Colonic mucosa (tissue), 4 donors: ENCODE measurements at regions not wholly inside any gene's neighbourhood (a gene's known extent, or its start where the extent isn't known, plus 50 kb on each side); places are given as distances from the start of the nearest gene placed in this dataset.

Experiments used
- DNase-seq: peaks from one replicate; pipeline ENCODE4 v3.0.0-alpha.2; 2020
- H3K27ac ChIP-seq: fragments of 200-600 bp; one replicate; pipeline ENCODE4 v1.8.0; 2021
- H3K27me3 ChIP-seq: fragments of 200-600 bp; one replicate; pipeline ENCODE4 v1.8.0; 2021
- H3K36me3 ChIP-seq: fragments of 200-600 bp; one replicate; pipeline ENCODE4 v1.8.0; 2021
- H3K4me1 ChIP-seq: fragments of 200-600 bp; one replicate; pipeline ENCODE4 v1.8.0; 2021; ENCODE audit warnings: mild to moderate bottlenecking
- H3K4me3 ChIP-seq: fragments of 200-600 bp; one replicate; pipeline ENCODE4 v1.8.0; 2021
- H3K9ac ChIP-seq, 2 donors: one replicate each; pipeline ENCODE4 v1.7.0; 2013; ENCODE audit warnings: control low read depth in 2 of 2, low read depth in 2 of 2, low read length in 2 of 2
- H3K9me3 ChIP-seq: fragments of 200-600 bp; one replicate; pipeline ENCODE4 v1.8.0; 2021
- intact Hi-C: fragments of 100-400 bp; cut with DNase I; formaldehyde crosslinking; loops from one replicate; pipeline ENCODE4 v1.14.1; 2022
- TF ChIP-seq, protein P1 (sequence below): fragments of 200-600 bp; IDR thresholded peaks from one replicate; pipeline ENCODE4 v1.8.0; 2022; ENCODE audit warnings: antibody characterized with exemption, mild to moderate bottlenecking
- donor health status: healthy.
- donor health status: DM: no; HTN: no; CAD: no.
- donor health status: DM: no; HTN: no; CAD: no.

DNA sequence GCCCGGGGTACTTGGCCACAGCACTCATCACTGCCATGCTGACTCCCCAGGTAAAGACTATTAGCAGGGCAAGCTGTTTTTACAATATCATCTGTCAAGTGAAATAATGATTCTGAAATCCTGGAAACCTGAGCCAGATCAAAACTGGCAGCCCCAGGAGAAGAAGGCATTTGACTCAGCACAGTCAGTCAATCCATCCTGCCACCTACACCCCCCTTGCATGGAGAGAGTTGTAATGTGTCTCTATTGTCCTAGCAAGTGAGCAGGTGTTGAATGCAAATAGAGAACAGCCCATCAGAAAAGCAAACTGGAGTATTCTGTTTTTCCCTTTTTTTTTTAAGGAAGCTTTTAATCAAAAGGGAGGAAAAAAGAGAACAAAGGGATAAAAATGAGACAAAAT lies 291.2 kb downstream of the BRINP1 start:
- no peaks in the 10 kb centered on the region for H3K9me3 ChIP-seq
- intact Hi-C loops, result no loop called here

DNA sequence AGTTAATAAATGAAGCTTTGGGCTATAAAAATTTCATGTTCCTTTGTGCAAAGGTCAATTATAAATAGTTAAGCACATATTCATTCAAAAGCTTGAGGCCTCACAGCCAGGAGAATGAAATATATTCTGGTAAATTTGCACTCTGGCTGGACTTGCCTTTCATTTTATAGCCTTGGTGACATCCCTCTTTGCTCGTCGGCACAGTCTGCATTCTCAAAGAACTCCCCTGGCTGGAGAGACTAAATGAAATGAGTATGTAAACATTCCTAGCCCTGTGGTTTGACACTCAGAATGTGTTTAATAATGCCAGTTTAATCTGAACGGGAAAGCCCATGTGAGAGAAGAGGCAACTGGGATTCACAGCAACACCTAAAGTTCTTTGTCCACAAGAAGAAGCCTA lies 285.6 kb downstream of the BRINP1 start:
- no peak overlapping the region for H3K27ac ChIP-seq
- no peaks in the 10 kb centered on the region for H3K36me3 ChIP-seq
- H3K9me3 ChIP-seq, result no peaks in the 10 kb centered on the region
- no peak overlapping the region for H3K4me3 ChIP-seq
- intact Hi-C loops, result no loop called here
- no peaks in the 10 kb centered on the region for H3K4me1 ChIP-seq
- DNase-seq, result no peak
- TF ChIP-seq, protein P1, sequence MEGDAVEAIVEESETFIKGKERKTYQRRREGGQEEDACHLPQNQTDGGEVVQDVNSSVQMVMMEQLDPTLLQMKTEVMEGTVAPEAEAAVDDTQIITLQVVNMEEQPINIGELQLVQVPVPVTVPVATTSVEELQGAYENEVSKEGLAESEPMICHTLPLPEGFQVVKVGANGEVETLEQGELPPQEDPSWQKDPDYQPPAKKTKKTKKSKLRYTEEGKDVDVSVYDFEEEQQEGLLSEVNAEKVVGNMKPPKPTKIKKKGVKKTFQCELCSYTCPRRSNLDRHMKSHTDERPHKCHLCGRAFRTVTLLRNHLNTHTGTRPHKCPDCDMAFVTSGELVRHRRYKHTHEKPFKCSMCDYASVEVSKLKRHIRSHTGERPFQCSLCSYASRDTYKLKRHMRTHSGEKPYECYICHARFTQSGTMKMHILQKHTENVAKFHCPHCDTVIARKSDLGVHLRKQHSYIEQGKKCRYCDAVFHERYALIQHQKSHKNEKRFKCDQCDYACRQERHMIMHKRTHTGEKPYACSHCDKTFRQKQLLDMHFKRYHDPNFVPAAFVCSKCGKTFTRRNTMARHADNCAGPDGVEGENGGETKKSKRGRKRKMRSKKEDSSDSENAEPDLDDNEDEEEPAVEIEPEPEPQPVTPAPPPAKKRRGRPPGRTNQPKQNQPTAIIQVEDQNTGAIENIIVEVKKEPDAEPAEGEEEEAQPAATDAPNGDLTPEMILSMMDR, result no peak
- no peak overlapping the region for H3K9ac ChIP-seq
- H3K27me3 ChIP-seq, result no peaks in the 10 kb centered on the region

More for the DNA sequence above, 291.2 kb downstream of the BRINP1 start:
- H3K9ac ChIP-seq, result no peak overlapping the region
- H3K27me3 ChIP-seq, result no peaks in the 10 kb centered on the region
- TF ChIP-seq, protein P1, result no peak
- no peak for DNase-seq
- H3K36me3 ChIP-seq, result no peaks in the 10 kb centered on the region
- H3K27ac ChIP-seq, result no peak overlapping the region
- H3K4me1 ChIP-seq, result no peaks in the 10 kb centered on the region
- no peak overlapping the region for H3K4me3 ChIP-seq

DNA sequence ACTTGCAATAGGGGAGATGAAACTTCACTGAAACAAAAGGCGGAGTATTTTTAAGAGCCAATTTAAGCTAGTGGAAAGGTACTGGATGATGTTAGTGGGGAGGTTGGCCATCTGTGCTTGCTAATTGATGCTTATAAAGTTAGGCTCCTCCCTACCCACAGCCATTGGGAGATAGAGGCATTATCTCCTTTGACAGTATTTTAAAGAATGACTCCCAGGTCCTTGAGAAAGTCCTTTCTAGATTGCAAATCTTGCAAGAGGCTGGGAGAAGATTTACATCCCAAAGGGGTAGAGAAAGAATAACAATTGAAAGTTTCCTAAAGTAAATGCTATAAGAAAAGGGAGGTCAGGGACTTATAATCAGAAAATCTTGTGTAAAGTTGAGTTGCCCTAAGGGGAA lies 282.6 kb downstream of the BRINP1 start:
- TF ChIP-seq, protein P1, result no peak
- Histone ChIP-seq H3K27ac (no peak overlapping the region), H3K4me3 (no peak overlapping the region), H3K4me1 (no peaks in the 10 kb centered on the region), H3K9me3 (no peaks in the 10 kb centered on the region), H3K27me3 (no peaks in the 10 kb centered on the region), H3K36me3 (no peaks in the 10 kb centered on the region), H3K9ac (no peak overlapping the region)
- DNase-seq, result no peak
- intact Hi-C loops, result no loop called here

DNA sequence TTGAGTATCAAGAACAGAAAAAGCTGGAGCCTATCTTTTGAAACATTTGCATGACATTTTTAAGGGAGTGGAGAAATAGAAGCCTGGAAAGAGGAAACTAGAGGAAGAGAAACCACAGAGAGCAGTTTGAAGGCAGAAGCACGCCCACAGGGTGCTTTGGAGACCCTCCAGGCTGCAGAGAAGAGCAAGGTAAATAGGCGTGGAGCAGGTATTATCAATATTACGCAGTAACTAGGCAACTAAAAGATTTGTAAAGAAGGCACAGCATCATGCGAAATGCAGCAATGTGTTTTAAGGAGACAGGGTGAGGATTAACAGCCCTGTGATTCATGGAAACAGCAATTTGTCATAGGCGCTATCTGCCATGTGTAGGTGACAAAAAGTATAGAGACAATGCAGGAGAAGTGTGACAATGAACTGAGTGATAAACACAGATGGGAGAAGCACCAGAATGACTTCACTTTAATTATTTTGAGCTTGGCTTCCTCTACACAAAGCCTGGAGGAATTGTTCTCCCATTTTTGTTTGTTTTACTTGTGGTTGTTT lies 281.2 kb downstream of the BRINP1 start:
- Histone ChIP-seq H3K4me3 (no peak overlapping the region), H3K36me3 (no peaks in the 10 kb centered on the region), H3K27ac (no peak overlapping the region), H3K9me3 (no peaks in the 10 kb centered on the region), H3K27me3 (no peaks in the 10 kb centered on the region), H3K9ac (no peak overlapping the region), H3K4me1 (no peaks in the 10 kb centered on the region)
- DNase-seq, result no peak
- TF ChIP-seq, protein P1, result no peak
- intact Hi-C loops, result no loop called here

DNA sequence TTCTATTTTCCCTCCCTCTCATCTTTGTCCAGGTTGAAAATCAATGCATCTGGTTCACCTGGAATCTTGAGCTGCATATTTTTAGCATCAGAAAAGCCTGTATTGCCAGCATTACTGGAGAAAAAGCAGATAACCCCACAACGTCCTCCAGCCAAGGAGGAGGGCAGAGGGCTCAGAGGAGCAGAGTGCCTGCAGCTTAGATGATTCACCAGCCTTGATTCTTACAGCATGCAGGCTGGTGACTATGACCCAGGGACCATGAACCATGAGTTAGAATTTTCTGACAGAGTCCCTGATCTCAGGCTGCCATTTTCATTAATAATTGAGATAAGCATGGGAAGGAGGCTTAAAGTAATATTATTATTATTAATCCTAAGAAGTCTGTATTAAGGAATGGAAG lies 278.2 kb downstream of the BRINP1 start:
- no peaks in the 10 kb centered on the region for H3K9me3 ChIP-seq
- no peak overlapping the region for H3K4me3 ChIP-seq
- H3K4me1 ChIP-seq, result no peaks in the 10 kb centered on the region
- H3K9ac ChIP-seq, result no peak overlapping the region
- no peak for DNase-seq
- H3K27ac ChIP-seq, result no peak overlapping the region
- intact Hi-C loops, result no loop called here
- no peaks in the 10 kb centered on the region for H3K36me3 ChIP-seq
- H3K27me3 ChIP-seq, result no peaks in the 10 kb centered on the region
- TF ChIP-seq, protein P1, result no peak
